WTC11 (cell line): ENCODE measurements at regions not wholly inside any gene's neighbourhood (a gene's known extent, or its start where the extent isn't known, plus 50 kb on each side); places are given as distances from the start of the nearest gene placed in this dataset.

ENCODE experiments used
- ATAC-seq: fragments of 200-7000 bp; cut with Tn5 transposase; 2 replicates; pipeline ENCODE4 v1.10.0; 2021; ENCODE audit warnings: mild to moderate bottlenecking, moderate library complexity
- CTCF ChIA-PET: fragments of 300-600 bp; sonication (Branson Sonifier 250); formaldehyde crosslinking; loops from one replicate; lab custom pipeline; 2021; ENCODE audit warnings: antibody characterized with exemption; lab: Charles Lee
- POLR2A ChIA-PET: fragments of 350-600 bp; sonication (Branson Sonifier 250); formaldehyde crosslinking; loops from one replicate; lab custom pipeline; 2021; ENCODE audit warnings: antibody characterized with exemption; lab: Charles Lee
- DNase-seq: peaks from one replicate; pipeline ENCODE4 v3.0.0; 2021; ENCODE audit warnings: low spot score
- H3K27ac Mint-ChIP-seq: 2 replicates; pipeline ENCODE4 v1.8.0; 2021; ENCODE audit warnings: mixed read lengths
- H3K27me3 Mint-ChIP-seq: 2 replicates; pipeline ENCODE4 v1.8.0; 2021; ENCODE audit warnings: low read depth, mild to moderate bottlenecking, moderate library complexity, mixed read lengths
- H3K36me3 Mint-ChIP-seq: 2 replicates; pipeline ENCODE4 v1.8.0; 2021; ENCODE audit warnings: mixed read lengths
- H3K4me1 Mint-ChIP-seq: 2 replicates; pipeline ENCODE4 v1.8.0; 2022; ENCODE audit warnings: mixed read lengths
- H3K4me3 Mint-ChIP-seq: 2 replicates; pipeline ENCODE4 v1.8.0; 2021; ENCODE audit warnings: mild to moderate bottlenecking, moderate library complexity, mixed read lengths
- H3K9me3 Mint-ChIP-seq: 2 replicates; pipeline ENCODE4 v1.8.0; 2021; ENCODE audit warnings: mixed read lengths
- ATF1 ChIP-seq: sonication (generic); formaldehyde crosslinking; IDR thresholded peaks from 2 replicates; pipeline ENCODE4 v1.8.1; 2023; ENCODE audit warnings: mild to moderate bottlenecking, moderate library complexity, missing genetic modification reagents
- CREM ChIP-seq: sonication (generic); formaldehyde crosslinking; IDR thresholded peaks from 2 replicates; pipeline ENCODE4 v1.8.1; 2022; ENCODE audit warnings: mild to moderate bottlenecking, missing genetic modification reagents, moderate library complexity
- GRHL2 ChIP-seq: fragments of 250-450 bp; sonication (Bioruptor Pico); IDR thresholded peaks from 2 replicates; pipeline ENCODE4 v1.8.0; 2022; ENCODE audit warnings: mild to moderate bottlenecking, moderate library complexity; ENCODE audit not compliant: insufficient replicate concordance, severe bottlenecking
- HMGA2 ChIP-seq: fragments of 250-450 bp; sonication (Bioruptor Pico); IDR thresholded peaks from 2 replicates; pipeline ENCODE4 v1.4.0; 2021; ENCODE audit warnings: mild to moderate bottlenecking, moderate library complexity
- JUN ChIP-seq: sonication (generic); formaldehyde crosslinking; IDR thresholded peaks from 2 replicates; pipeline ENCODE4 v1.8.0; 2023; ENCODE audit warnings: mild to moderate bottlenecking, missing genetic modification reagents
- MYBL2 ChIP-seq: sonication (generic); formaldehyde crosslinking; IDR thresholded peaks from 2 replicates; pipeline ENCODE4 v1.8.1; 2023; ENCODE audit warnings: mild to moderate bottlenecking, moderate library complexity, missing genetic modification reagents
- NR3C1 ChIP-seq: sonication (generic); formaldehyde crosslinking; conservative IDR thresholded peaks from 2 replicates; pipeline ENCODE4 v1.8.1; 2023; ENCODE audit warnings: low read depth, mild to moderate bottlenecking, missing genetic modification reagents
- RORB ChIP-seq: fragments of 250-450 bp; sonication (Bioruptor Pico); IDR thresholded peaks from 2 replicates; pipeline ENCODE4 v1.9.0; 2021; ENCODE audit warnings: mild to moderate bottlenecking
- SP1 ChIP-seq: sonication (generic); formaldehyde crosslinking; conservative IDR thresholded peaks from 2 replicates; pipeline ENCODE4 v1.8.1; 2022; ENCODE audit warnings: missing genetic modification reagents
- TCF7 ChIP-seq: sonication (generic); formaldehyde crosslinking; IDR thresholded peaks from 2 replicates; pipeline ENCODE4 v1.8.0; 2022; ENCODE audit warnings: mild to moderate bottlenecking, low read depth, missing genetic modification reagents, moderate library complexity
- ZBTB21 ChIP-seq: sonication (generic); formaldehyde crosslinking; IDR thresholded peaks from 2 replicates; pipeline ENCODE4 v1.8.1; 2023; ENCODE audit warnings: mild to moderate bottlenecking, missing genetic modification reagents, borderline replicate concordance
- ZNF121 ChIP-seq: sonication (generic); formaldehyde crosslinking; IDR thresholded peaks from 2 replicates; pipeline ENCODE4 v1.8.0; 2023; ENCODE audit warnings: missing genetic modification reagents
- ZNF232 ChIP-seq: sonication (generic); formaldehyde crosslinking; IDR thresholded peaks from 2 replicates; pipeline ENCODE4 v1.8.0; 2022; ENCODE audit warnings: mild to moderate bottlenecking, missing genetic modification reagents
- ZNF317 ChIP-seq: sonication (generic); formaldehyde crosslinking; IDR thresholded peaks from 2 replicates; pipeline ENCODE4 v1.8.1; 2023; ENCODE audit warnings: low read depth, mild to moderate bottlenecking, moderate library complexity, missing genetic modification reagents, borderline replicate concordance
- ZNF416 ChIP-seq: fragments of 250-450 bp; sonication (Bioruptor Pico); IDR thresholded peaks from 2 replicates; pipeline ENCODE4 v1.9.0; 2021; ENCODE audit warnings: mild to moderate bottlenecking, inconsistent platforms
- TF ChIP-seq, protein P1 (sequence below): sonication (generic); formaldehyde crosslinking; IDR thresholded peaks from 2 replicates; pipeline ENCODE4 v1.8.0; 2022; ENCODE audit warnings: mild to moderate bottlenecking, missing genetic modification reagents
- TF ChIP-seq, protein P2 (sequence below): sonication (generic); formaldehyde crosslinking; IDR thresholded peaks from 2 replicates; pipeline ENCODE4 v1.8.0; 2022; ENCODE audit warnings: mild to moderate bottlenecking, missing genetic modification reagents
- TF ChIP-seq, protein P3 (sequence below): sonication (generic); formaldehyde crosslinking; IDR thresholded peaks from 2 replicates; pipeline ENCODE4 v1.8.1; 2022; ENCODE audit warnings: missing genetic modification reagents, borderline replicate concordance
- TF ChIP-seq, protein P4 (sequence below): sonication (generic); formaldehyde crosslinking; IDR thresholded peaks from 2 replicates; pipeline ENCODE4 v1.8.1; 2023; ENCODE audit warnings: mild to moderate bottlenecking, missing genetic modification reagents
- TF ChIP-seq, protein P5 (sequence below): fragments of 250-450 bp; sonication (Bioruptor Pico); IDR thresholded peaks from 2 replicates; pipeline ENCODE4 v1.9.0; 2021; ENCODE audit warnings: moderate library complexity, mild to moderate bottlenecking, inconsistent platforms, borderline replicate concordance
- TF ChIP-seq, protein P6 (sequence below): fragments of 250-450 bp; sonication (Bioruptor Pico); IDR thresholded peaks from 2 replicates; pipeline ENCODE4 v2.1.2; 2022; ENCODE audit warnings: mild to moderate bottlenecking, moderate library complexity
- TF ChIP-seq, protein P7 (sequence below): sonication (generic); formaldehyde crosslinking; IDR thresholded peaks from 2 replicates; pipeline ENCODE4 v1.8.1; 2023; ENCODE audit warnings: mild to moderate bottlenecking, missing genetic modification reagents, moderate library complexity
- TF ChIP-seq, protein P8 (sequence below): fragments of 200-600 bp; IDR thresholded peaks from 2 replicates; pipeline ENCODE4 v1.8.0; 2022; ENCODE audit warnings: antibody characterized with exemption

DNA sequence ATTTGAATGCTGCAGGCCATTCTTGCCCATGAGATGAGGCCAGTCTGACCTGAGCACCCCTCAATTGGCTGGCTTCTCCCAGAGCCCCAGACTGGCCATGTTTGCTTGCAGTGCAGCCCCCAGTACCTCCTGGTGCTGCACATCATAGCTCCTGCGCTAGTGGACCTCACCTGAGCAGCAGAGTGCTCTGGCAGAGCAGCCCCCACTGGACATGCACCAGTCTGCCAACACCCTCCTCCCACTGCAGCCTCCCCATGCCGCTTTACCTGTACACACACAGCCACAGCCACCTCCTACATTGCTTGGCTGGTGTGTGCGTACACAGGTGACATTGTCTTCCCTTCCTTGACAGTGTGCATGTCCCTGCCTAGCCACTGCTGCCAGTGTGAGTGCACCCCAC is 940.2 kb downstream of the EFNA5 start:
- H3K27me3 Mint-ChIP-seq: no peaks in the 10 kb centered on the region
- DNase-seq (no peak), ATAC-seq (no peak)
- ChIA-PET POLR2A (no interaction called here), CTCF (no interaction called here)
- H3K9me3 Mint-ChIP-seq: peaks cover 58% of the 10 kb centered on the region
- no peak overlapping the region for H3K27ac Mint-ChIP-seq
- peaks cover 7% of the 10 kb centered on the region; the same call in 1 of the 2 replicates for H3K4me1 Mint-ChIP-seq
- no peak overlapping the region for H3K4me3 Mint-ChIP-seq
- TF ChIP-seq CREM (CRISPR knock-in tag): no peak
- TF ChIP-seq, protein P1, sequence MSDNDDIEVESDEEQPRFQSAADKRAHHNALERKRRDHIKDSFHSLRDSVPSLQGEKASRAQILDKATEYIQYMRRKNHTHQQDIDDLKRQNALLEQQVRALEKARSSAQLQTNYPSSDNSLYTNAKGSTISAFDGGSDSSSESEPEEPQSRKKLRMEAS (CRISPR knock-in tag): no peak
- H3K36me3 Mint-ChIP-seq: peaks cover 41% of the 10 kb centered on the region

DNA sequence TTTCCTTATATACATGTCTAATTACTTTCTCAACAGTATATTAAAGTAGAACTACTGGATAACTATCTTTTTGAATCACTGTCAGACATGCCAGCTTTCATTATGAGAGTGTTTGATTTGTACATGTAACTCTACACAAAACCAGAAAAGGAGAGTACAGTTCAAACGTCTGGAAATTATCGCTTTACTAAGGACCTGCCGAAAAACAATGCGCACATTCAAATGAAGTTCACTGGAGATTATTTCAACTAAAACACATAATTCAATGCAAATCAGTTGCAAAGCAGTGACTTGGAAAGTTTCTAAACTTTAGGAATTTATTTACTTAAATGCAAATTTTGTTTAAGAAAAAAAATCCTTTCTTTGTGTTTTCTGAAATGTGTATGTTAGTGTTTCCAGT is 942.5 kb downstream of the EFNA5 start:
- peaks cover 35% of the 10 kb centered on the region for H3K9me3 Mint-ChIP-seq
- no peak for ATAC-seq
- DNase-seq: no peak
- POLR2A ChIA-PET: no interaction called here
- peaks cover 9% of the 10 kb centered on the region; the same call in 1 of the 2 replicates for H3K4me1 Mint-ChIP-seq
- CTCF ChIA-PET: no interaction called here
- H3K4me3 Mint-ChIP-seq: no peak overlapping the region
- H3K36me3 Mint-ChIP-seq: peaks cover 20% of the 10 kb centered on the region
- TF ChIP-seq, protein P2, sequence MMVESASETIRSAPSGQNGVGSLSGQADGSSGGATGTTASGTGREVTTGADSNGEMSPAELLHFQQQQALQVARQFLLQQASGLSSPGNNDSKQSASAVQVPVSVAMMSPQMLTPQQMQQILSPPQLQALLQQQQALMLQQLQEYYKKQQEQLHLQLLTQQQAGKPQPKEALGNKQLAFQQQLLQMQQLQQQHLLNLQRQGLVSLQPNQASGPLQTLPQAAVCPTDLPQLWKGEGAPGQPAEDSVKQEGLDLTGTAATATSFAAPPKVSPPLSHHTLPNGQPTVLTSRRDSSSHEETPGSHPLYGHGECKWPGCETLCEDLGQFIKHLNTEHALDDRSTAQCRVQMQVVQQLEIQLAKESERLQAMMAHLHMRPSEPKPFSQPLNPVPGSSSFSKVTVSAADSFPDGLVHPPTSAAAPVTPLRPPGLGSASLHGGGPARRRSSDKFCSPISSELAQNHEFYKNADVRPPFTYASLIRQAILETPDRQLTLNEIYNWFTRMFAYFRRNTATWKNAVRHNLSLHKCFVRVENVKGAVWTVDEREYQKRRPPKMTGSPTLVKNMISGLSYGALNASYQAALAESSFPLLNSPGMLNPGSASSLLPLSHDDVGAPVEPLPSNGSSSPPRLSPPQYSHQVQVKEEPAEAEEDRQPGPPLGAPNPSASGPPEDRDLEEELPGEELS: no peak
- TF ChIP-seq JUN (CRISPR knock-in tag) (no peak), ZBTB21 (CRISPR knock-in tag) (no peak), HMGA2 (CRISPR knock-in tag) (no peak), ZNF232 (CRISPR knock-in tag) (no peak), ZNF121 (CRISPR knock-in tag) (no peak), SP1 (CRISPR knock-in tag) (no peak)
- TF ChIP-seq, protein P3, sequence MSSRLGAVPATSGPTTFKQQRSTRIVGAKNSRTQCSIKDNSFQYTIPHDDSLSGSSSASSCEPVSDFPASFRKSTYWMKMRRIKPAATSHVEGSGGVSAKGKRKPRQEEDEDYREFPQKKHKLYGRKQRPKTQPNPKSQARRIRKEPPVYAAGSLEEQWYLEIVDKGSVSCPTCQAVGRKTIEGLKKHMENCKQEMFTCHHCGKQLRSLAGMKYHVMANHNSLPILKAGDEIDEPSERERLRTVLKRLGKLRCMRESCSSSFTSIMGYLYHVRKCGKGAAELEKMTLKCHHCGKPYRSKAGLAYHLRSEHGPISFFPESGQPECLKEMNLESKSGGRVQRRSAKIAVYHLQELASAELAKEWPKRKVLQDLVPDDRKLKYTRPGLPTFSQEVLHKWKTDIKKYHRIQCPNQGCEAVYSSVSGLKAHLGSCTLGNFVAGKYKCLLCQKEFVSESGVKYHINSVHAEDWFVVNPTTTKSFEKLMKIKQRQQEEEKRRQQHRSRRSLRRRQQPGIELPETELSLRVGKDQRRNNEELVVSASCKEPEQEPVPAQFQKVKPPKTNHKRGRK: no peak
- TF ChIP-seq, protein P4, sequence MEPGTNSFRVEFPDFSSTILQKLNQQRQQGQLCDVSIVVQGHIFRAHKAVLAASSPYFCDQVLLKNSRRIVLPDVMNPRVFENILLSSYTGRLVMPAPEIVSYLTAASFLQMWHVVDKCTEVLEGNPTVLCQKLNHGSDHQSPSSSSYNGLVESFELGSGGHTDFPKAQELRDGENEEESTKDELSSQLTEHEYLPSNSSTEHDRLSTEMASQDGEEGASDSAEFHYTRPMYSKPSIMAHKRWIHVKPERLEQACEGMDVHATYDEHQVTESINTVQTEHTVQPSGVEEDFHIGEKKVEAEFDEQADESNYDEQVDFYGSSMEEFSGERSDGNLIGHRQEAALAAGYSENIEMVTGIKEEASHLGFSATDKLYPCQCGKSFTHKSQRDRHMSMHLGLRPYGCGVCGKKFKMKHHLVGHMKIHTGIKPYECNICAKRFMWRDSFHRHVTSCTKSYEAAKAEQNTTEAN (CRISPR knock-in tag): no peak
- H3K27me3 Mint-ChIP-seq: no peaks in the 10 kb centered on the region
- no peak overlapping the region for H3K27ac Mint-ChIP-seq

DNA sequence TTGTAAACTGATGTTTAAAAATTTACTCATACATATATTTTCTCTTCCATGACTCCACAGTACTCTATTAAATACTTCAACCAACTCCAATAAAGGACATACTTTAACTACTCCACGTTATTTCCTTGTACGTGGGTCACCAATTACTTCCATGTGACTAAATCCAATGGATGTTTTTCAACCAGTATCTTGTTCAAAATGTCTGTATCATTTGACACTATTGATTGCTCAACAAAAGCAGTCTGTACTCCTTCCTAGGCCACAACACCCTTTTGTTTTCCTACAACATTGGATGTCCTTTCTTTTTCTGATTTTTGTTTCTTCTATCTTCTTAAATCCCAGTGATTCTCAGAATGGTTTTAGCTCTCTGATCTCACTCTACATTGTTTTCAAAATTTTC is 943.7 kb downstream of the EFNA5 start:
- DNase-seq: no peak

More for the DNA sequence above, 943.7 kb downstream of the EFNA5 start:
- Mint-ChIP-seq H3K36me3 (peaks cover 8% of the 10 kb centered on the region), H3K9me3 (peaks cover 24% of the 10 kb centered on the region), H3K27me3 (no peaks in the 10 kb centered on the region), H3K27ac (no peak overlapping the region; the same call in 1 of the 2 replicates), H3K4me1 (peaks cover 9% of the 10 kb centered on the region; the same call in 1 of the 2 replicates), H3K4me3 (no peak overlapping the region)
- no peak for TF ChIP-seq ATF1
- TF ChIP-seq RORB (CRISPR knock-in tag): no peak
- TF ChIP-seq, protein P5, sequence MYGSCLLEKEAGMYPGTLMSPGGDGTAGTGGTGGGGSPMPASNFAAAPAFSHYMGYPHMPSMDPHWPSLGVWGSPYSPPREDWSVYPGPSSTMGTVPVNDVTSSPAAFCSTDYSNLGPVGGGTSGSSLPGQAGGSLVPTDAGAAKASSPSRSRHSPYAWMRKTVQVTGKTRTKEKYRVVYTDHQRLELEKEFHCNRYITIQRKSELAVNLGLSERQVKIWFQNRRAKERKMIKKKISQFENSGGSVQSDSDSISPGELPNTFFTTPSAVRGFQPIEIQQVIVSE (CRISPR knock-in tag): no peak
- TF ChIP-seq MYBL2 (CRISPR knock-in tag): no peak
- TF ChIP-seq NR3C1: no peak
- TF ChIP-seq TCF7 (CRISPR knock-in tag): no peak
- no peak for TF ChIP-seq ZNF317 (CRISPR knock-in tag)
- no peak for TF ChIP-seq HMGA2 (CRISPR knock-in tag)
- TF ChIP-seq, protein P6, sequence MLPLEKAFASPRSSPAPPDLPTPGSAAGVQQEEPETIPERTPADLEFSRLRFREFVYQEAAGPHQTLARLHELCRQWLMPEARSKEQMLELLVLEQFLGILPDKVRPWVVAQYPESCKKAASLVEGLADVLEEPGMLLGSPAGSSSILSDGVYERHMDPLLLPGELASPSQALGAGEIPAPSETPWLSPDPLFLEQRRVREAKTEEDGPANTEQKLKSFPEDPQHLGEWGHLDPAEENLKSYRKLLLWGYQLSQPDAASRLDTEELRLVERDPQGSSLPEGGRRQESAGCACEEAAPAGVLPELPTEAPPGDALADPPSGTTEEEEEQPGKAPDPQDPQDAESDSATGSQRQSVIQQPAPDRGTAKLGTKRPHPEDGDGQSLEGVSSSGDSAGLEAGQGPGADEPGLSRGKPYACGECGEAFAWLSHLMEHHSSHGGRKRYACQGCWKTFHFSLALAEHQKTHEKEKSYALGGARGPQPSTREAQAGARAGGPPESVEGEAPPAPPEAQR: no peak
- TF ChIP-seq ZNF232 (CRISPR knock-in tag): no peak
- TF ChIP-seq, protein P7, sequence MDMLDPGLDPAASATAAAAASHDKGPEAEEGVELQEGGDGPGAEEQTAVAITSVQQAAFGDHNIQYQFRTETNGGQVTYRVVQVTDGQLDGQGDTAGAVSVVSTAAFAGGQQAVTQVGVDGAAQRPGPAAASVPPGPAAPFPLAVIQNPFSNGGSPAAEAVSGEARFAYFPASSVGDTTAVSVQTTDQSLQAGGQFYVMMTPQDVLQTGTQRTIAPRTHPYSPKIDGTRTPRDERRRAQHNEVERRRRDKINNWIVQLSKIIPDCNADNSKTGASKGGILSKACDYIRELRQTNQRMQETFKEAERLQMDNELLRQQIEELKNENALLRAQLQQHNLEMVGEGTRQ: no peak
- no peak for TF ChIP-seq GRHL2 (CRISPR knock-in tag)
- TF ChIP-seq, protein P8, sequence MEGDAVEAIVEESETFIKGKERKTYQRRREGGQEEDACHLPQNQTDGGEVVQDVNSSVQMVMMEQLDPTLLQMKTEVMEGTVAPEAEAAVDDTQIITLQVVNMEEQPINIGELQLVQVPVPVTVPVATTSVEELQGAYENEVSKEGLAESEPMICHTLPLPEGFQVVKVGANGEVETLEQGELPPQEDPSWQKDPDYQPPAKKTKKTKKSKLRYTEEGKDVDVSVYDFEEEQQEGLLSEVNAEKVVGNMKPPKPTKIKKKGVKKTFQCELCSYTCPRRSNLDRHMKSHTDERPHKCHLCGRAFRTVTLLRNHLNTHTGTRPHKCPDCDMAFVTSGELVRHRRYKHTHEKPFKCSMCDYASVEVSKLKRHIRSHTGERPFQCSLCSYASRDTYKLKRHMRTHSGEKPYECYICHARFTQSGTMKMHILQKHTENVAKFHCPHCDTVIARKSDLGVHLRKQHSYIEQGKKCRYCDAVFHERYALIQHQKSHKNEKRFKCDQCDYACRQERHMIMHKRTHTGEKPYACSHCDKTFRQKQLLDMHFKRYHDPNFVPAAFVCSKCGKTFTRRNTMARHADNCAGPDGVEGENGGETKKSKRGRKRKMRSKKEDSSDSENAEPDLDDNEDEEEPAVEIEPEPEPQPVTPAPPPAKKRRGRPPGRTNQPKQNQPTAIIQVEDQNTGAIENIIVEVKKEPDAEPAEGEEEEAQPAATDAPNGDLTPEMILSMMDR: no peak
- no peak for TF ChIP-seq ZNF416
- POLR2A ChIA-PET: no interaction called here
- no peak for ATAC-seq
- CTCF ChIA-PET: no interaction called here
